CD4-positive, alpha-beta memory T cell (primary cell): ENCODE measurements at regions not wholly inside any gene's neighbourhood (a gene's known extent, or its start where the extent isn't known, plus 50 kb on each side); places are given as distances from the start of the nearest gene placed in this dataset.

Source experiments
- CTCF ChIA-PET: fragments of 350-600 bp; sonication (Branson Sonifier 250); formaldehyde crosslinking; loops from one replicate; lab custom pipeline; 2021; ENCODE audit warnings: inconsistent platforms; ENCODE audit not compliant: partially characterized antibody; lab: Charles Lee
- POLR2A ChIA-PET: fragments of 350-600 bp; sonication (Branson Sonifier 250); formaldehyde crosslinking; loops from one replicate; lab custom pipeline; 2021; ENCODE audit not compliant: partially characterized antibody; lab: Charles Lee
- DNase-seq, 5 donors: peaks; one replicate each; pipeline versions ENCODE4 v3.0.0 to v3.0.0-alpha.2; 2020 to 2022; ENCODE audit warnings: mixed read lengths in 1 of 5
- H3K27ac ChIP-seq: one replicate; pipeline ENCODE4 v1.7.0; 2013; ENCODE audit warnings: low read depth, low read length
- H3K27me3 ChIP-seq: 2 replicates; pipeline ENCODE4 v1.7.0; 2013; ENCODE audit warnings: mild to moderate bottlenecking, low read length, moderate library complexity; ENCODE audit not compliant: insufficient read depth
- H3K36me3 ChIP-seq: 2 replicates; pipeline ENCODE4 v1.7.0; 2013; ENCODE audit warnings: mild to moderate bottlenecking, low read length, moderate library complexity; ENCODE audit not compliant: insufficient read depth
- H3K4me1 ChIP-seq: 2 replicates; pipeline ENCODE4 v1.7.0; 2013; ENCODE audit warnings: mild to moderate bottlenecking, low read length, moderate library complexity; ENCODE audit not compliant: insufficient read depth
- H3K4me3 ChIP-seq, 2 donors: one replicate each; pipeline ENCODE4 v1.7.0; 2013; ENCODE audit warnings: low read length in 2 of 2, mild to moderate bottlenecking in 1 of 2
- H3K9me3 ChIP-seq, 2 donors: one replicate each; pipeline ENCODE4 v1.7.0; 2013; ENCODE audit warnings: low read length in 2 of 2, control low read depth in 1 of 2; ENCODE audit not compliant: control insufficient read depth in 1 of 2
- H3K27ac Mint-ChIP-seq, 7 donors: one replicate each; pipeline ENCODE4 v1.8.0; 2020 to 2021; ENCODE audit warnings: mixed read lengths in 7 of 7, mild to moderate bottlenecking in 6 of 7, inconsistent platforms in 3 of 7, moderate library complexity in 3 of 7
- H3K27me3 Mint-ChIP-seq, 2 donors: one replicate each; pipeline ENCODE4 v1.8.0; 2020 to 2021; ENCODE audit warnings: mixed read lengths in 2 of 2
- H3K36me3 Mint-ChIP-seq, 2 donors: one replicate each; pipeline ENCODE4 v1.8.0; 2020 to 2021; ENCODE audit warnings: mixed read lengths in 2 of 2, inconsistent platforms in 1 of 2, mild to moderate bottlenecking in 1 of 2
- H3K4me1 Mint-ChIP-seq, 4 donors: one replicate each; pipeline ENCODE4 v1.8.0; 2020 to 2021; ENCODE audit warnings: mixed read lengths in 4 of 4, mild to moderate bottlenecking in 1 of 4
- H3K4me3 Mint-ChIP-seq, 8 donors: one replicate each; pipeline ENCODE4 v1.8.0; 2020 to 2021; ENCODE audit warnings: mixed read lengths in 8 of 8, mild to moderate bottlenecking in 7 of 8, moderate library complexity in 6 of 8, inconsistent platforms in 3 of 8
- H3K9me3 Mint-ChIP-seq, 8 donors: one replicate each; pipeline ENCODE4 v1.8.0; 2020 to 2021; ENCODE audit warnings: mixed read lengths in 8 of 8, mild to moderate bottlenecking in 5 of 8, inconsistent platforms in 3 of 8, moderate library complexity in 1 of 8
- intact Hi-C: fragments of 100-400 bp; cut with micrococcal nuclease; formaldehyde crosslinking; loops from one replicate; pipeline ENCODE4 v1.15.1; 2023

DNA sequence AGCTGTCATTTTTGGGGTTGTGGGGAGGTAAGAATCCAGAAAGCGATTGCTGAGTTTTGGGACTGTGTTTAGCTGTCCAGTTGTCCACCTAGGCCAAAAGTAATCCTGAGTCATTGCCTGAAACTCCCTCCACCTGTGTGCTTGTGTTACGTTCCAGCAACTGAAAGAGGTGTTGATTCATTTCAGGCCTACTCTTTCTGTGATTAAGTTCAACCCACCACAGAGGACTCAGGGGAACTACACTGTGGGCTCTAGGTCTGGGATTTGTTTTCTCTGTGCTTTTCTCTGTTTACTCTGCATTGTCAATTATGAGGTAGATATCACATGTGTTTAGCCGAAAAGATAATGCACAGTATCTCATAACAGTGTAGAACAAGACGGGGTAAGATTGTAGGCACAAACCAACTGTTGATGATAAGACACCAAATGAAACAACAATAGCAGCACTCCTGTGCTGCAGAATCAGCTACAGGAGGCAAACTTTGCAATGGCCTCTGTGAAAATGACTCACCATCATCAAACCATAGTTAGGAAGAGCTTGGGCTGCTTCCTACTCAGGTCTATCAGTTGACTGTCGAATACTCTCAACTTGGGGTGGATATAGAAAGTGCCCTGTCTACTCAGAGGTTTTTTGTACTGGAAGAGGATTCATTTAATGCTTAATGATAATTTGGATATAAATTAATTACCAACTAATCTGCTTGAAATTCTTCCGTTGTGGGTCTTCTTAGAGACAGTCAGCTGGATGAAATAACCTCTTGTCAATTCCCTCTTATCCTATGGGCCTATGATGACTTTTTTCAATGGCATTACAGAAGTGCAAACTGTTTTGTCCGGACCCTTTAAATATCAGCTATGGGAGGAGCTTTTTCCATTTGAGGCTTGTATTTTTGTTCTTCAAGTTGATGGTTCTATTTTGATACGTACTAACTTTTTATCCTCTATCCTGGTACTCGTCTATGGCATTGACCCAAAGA is 385.9 kb downstream of the BMP4 start:
- intact Hi-C loops = no loop called here
- CTCF ChIA-PET = no interaction called here

GRCh38 chr14:53569446-53569845 is 387.2 kb downstream of the BMP4 start:
- no peaks in the 10 kb centered on the region for H3K36me3 Mint-ChIP-seq
- Histone ChIP-seq H3K4me3 (no peak overlapping the region), H3K4me1 (no peaks in the 10 kb centered on the region), H3K27ac (no peak overlapping the region), H3K36me3 (no peaks in the 10 kb centered on the region), H3K27me3 (no peaks in the 10 kb centered on the region), H3K9me3 (no peaks in the 10 kb centered on the region)
- H3K27ac Mint-ChIP-seq = no peak overlapping the region
- ChIA-PET CTCF (no interaction called here), POLR2A (no interaction called here)
- H3K4me3 Mint-ChIP-seq = no peak overlapping the region
- H3K27me3 Mint-ChIP-seq = peaks cover 0 to 2% of the 10 kb centered on the region in 2 donors
- H3K9me3 Mint-ChIP-seq = peaks cover 0 to 12% (median 5%) of the 10 kb centered on the region in 8 donors
- DNase-seq = no peak
- no peaks in the 10 kb centered on the region for H3K4me1 Mint-ChIP-seq
- intact Hi-C loops = no loop called here

More for the DNA sequence above, 385.9 kb downstream of the BMP4 start:
- no peaks in the 10 kb centered on the region for H3K36me3 ChIP-seq
- no peaks in the 10 kb centered on the region for H3K4me1 ChIP-seq
- no peaks in the 10 kb centered on the region for H3K4me1 Mint-ChIP-seq
- H3K27ac ChIP-seq = no peak overlapping the region
- DNase-seq = no peak
- no peaks in the 10 kb centered on the region for H3K27me3 ChIP-seq
- H3K36me3 Mint-ChIP-seq = no peaks in the 10 kb centered on the region
- no peaks in the 10 kb centered on the region for H3K9me3 ChIP-seq
- H3K4me3 Mint-ChIP-seq = no peak overlapping the region
- H3K27ac Mint-ChIP-seq = no peak overlapping the region
- H3K4me3 ChIP-seq = no peak overlapping the region
- H3K9me3 Mint-ChIP-seq = peaks cover under 1 to 16% (median 6%) of the 10 kb centered on the region in 8 donors
- peaks cover 0 to 2% of the 10 kb centered on the region in 2 donors for H3K27me3 Mint-ChIP-seq
- POLR2A ChIA-PET = no interaction called here

GRCh38 chr14:53567236-53567780 is 389.3 kb downstream of the BMP4 start:
- Mint-ChIP-seq H3K9me3 (peaks cover 0 to 22% (median 8%) of the 10 kb centered on the region in 8 donors), H3K4me1 (no peaks in the 10 kb centered on the region), H3K27me3 (peaks cover 0 to 2% of the 10 kb centered on the region in 2 donors), H3K4me3 (no peak overlapping the region), H3K27ac (no peak overlapping the region), H3K36me3 (no peaks in the 10 kb centered on the region)
- Histone ChIP-seq H3K4me3 (no peak overlapping the region), H3K27ac (no peak overlapping the region), H3K36me3 (no peaks in the 10 kb centered on the region), H3K4me1 (no peaks in the 10 kb centered on the region), H3K9me3 (no peaks in the 10 kb centered on the region), H3K27me3 (no peaks in the 10 kb centered on the region)
- intact Hi-C loops = no loop called here
- ChIA-PET CTCF (no interaction called here), POLR2A (no interaction called here)
- DNase-seq = no peak

DNA sequence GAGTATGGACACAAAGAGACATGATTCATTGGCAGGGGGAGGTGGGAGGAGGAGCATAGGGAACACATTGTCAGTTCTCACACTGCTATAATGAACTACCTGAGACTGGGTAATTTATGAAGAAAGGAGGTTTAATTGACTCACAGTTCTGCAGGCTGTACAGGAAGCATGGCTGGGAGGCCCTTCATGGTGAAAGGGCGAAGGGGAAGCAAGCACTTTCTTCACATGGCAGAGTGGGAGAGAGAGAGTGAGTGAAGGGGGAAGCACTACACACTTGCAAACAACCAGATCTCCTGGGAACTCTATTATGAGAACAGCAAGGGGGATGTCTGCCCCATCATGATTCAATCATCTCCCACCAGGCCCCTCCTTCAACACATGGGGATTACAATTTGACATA is 391.8 kb downstream of the BMP4 start:
- no peaks in the 10 kb centered on the region for H3K9me3 ChIP-seq
- Mint-ChIP-seq H3K27me3 (peaks cover 0 to 2% of the 10 kb centered on the region in 2 donors), H3K4me3 (no peak overlapping the region), H3K36me3 (peaks cover 0 to 3% of the 10 kb centered on the region in 2 donors), H3K4me1 (no peaks in the 10 kb centered on the region), H3K27ac (no peak overlapping the region), H3K9me3 (peaks cover 0 to 35% (median 16%) of the 10 kb centered on the region in 8 donors)
- H3K4me1 ChIP-seq = no peaks in the 10 kb centered on the region
- intact Hi-C loops = no loop called here
- H3K27ac ChIP-seq = no peak overlapping the region
- no peak overlapping the region for H3K4me3 ChIP-seq
- POLR2A ChIA-PET = no interaction called here
- H3K27me3 ChIP-seq = no peaks in the 10 kb centered on the region
- no peaks in the 10 kb centered on the region for H3K36me3 ChIP-seq
- DNase-seq = no peak
- CTCF ChIA-PET = no interaction called here

GRCh38 chr14:53563628-53564027 is 393.0 kb downstream of the BMP4 start:
- H3K36me3 Mint-ChIP-seq = peaks cover 0 to 3% of the 10 kb centered on the region in 2 donors
- DNase-seq = no peak
- Histone ChIP-seq H3K27ac (no peak overlapping the region), H3K4me1 (no peaks in the 10 kb centered on the region), H3K27me3 (no peaks in the 10 kb centered on the region), H3K9me3 (no peaks in the 10 kb centered on the region), H3K36me3 (no peaks in the 10 kb centered on the region), H3K4me3 (no peak overlapping the region)
- CTCF ChIA-PET = no interaction called here
- no peaks in the 10 kb centered on the region for H3K27me3 Mint-ChIP-seq
- H3K9me3 Mint-ChIP-seq = peaks cover 0 to 35% (median 14%) of the 10 kb centered on the region in 8 donors
- POLR2A ChIA-PET = no interaction called here
- H3K4me3 Mint-ChIP-seq = no peak overlapping the region
- H3K4me1 Mint-ChIP-seq = no peaks in the 10 kb centered on the region
- intact Hi-C loops = no loop called here
- no peak overlapping the region for H3K27ac Mint-ChIP-seq

- POLR2A ChIA-PET = no interaction called here
Observed at GRCh38 chr14:53553221-53553620, 400.1 kb upstream of the DDHD1 start.

GRCh38 chr14:53551862-53552261 is 398.7 kb upstream of the DDHD1 start:
- H3K4me1 Mint-ChIP-seq = no peaks in the 10 kb centered on the region
- POLR2A ChIA-PET = no interaction called here

More at GRCh38 chr14:53553221-53553620, 400.1 kb upstream of the DDHD1 start:
- no peak overlapping the region for H3K27ac Mint-ChIP-seq
- no peaks in the 10 kb centered on the region for H3K4me1 Mint-ChIP-seq
- DNase-seq = no peak
- peaks cover 0 to 3% of the 10 kb centered on the region in 2 donors for H3K27me3 Mint-ChIP-seq
- H3K4me3 ChIP-seq = no peak overlapping the region
- CTCF ChIA-PET = interaction anchor here (1.0 kb wide), 1 partner anchor 14 kb away, joined by 3 read pairs; no protein-coding TSS in a partner anchor
- no peaks in the 10 kb centered on the region for H3K36me3 ChIP-seq
- no peaks in the 10 kb centered on the region for H3K27me3 ChIP-seq
- H3K36me3 Mint-ChIP-seq = no peaks in the 10 kb centered on the region
- H3K4me3 Mint-ChIP-seq = no peak overlapping the region
- intact Hi-C loops = no loop called here
- H3K4me1 ChIP-seq = no peaks in the 10 kb centered on the region
- no peaks in the 10 kb centered on the region for H3K9me3 ChIP-seq
- peaks cover 0 to 10% (median 4%) of the 10 kb centered on the region in 8 donors for H3K9me3 Mint-ChIP-seq
- H3K27ac ChIP-seq = no peak overlapping the region

More at GRCh38 chr14:53551862-53552261, 398.7 kb upstream of the DDHD1 start:
- Mint-ChIP-seq H3K27me3 (peaks cover 0 to 3% of the 10 kb centered on the region in 2 donors), H3K27ac (no peak overlapping the region), H3K9me3 (peaks cover 0 to 10% (median 3%) of the 10 kb centered on the region in 8 donors), H3K36me3 (no peaks in the 10 kb centered on the region), H3K4me3 (no peak overlapping the region)
- intact Hi-C loops = no loop called here
- no peaks in the 10 kb centered on the region for H3K9me3 ChIP-seq
- no peaks in the 10 kb centered on the region for H3K27me3 ChIP-seq
- H3K4me1 ChIP-seq = no peaks in the 10 kb centered on the region
- no peak overlapping the region for H3K27ac ChIP-seq
- H3K4me3 ChIP-seq = no peak overlapping the region
- CTCF ChIA-PET = no interaction called here
- no peaks in the 10 kb centered on the region for H3K36me3 ChIP-seq
- no peak for DNase-seq
